Duodenal mucosa (tissue), 2 donors: ENCODE measurements at regions not wholly inside any gene's neighbourhood (a gene's known extent, or its start where the extent isn't known, plus 50 kb on each side); places are given as distances from the start of the nearest gene placed in this dataset.
"Not testable (repeated sequence)": the region's sequence is repeated elsewhere in the genome, so short reads cannot be mapped to it uniquely, and the experiment has no call there.

Source experiments
- H3K27ac ChIP-seq: one replicate; pipeline ENCODE4 v1.7.0; 2013; ENCODE audit warnings: low read depth, low read length
- H3K27me3 ChIP-seq, 2 donors: one replicate each; pipeline ENCODE4 v1.7.0; 2013; ENCODE audit warnings: low read length in 2 of 2, control low read depth in 1 of 2; ENCODE audit not compliant: insufficient read depth in 2 of 2, control insufficient read depth in 1 of 2
- H3K36me3 ChIP-seq, 2 donors: one replicate each; pipeline ENCODE4 v1.7.0; 2013; ENCODE audit warnings: low read length in 2 of 2, control low read depth in 1 of 2; ENCODE audit not compliant: insufficient read depth in 2 of 2, control insufficient read depth in 1 of 2
- H3K4me1 ChIP-seq, 2 donors: one replicate each; pipeline ENCODE4 v1.7.0; 2013; ENCODE audit warnings: low read length in 2 of 2, control low read depth in 1 of 2; ENCODE audit not compliant: insufficient read depth in 2 of 2, control insufficient read depth in 1 of 2
- H3K4me3 ChIP-seq, 2 donors: one replicate each; pipeline ENCODE4 v1.7.0; 2013; ENCODE audit warnings: low read length in 2 of 2, low read depth in 1 of 2
- H3K9ac ChIP-seq, 2 donors: one replicate each; pipeline ENCODE4 v1.7.0; 2013; ENCODE audit warnings: low read length in 2 of 2, low read depth in 1 of 2
- H3K9me3 ChIP-seq, 2 donors: one replicate each; pipeline ENCODE4 v1.7.0; 2013; ENCODE audit warnings: low read length in 2 of 2, control low read depth in 1 of 2; ENCODE audit not compliant: control insufficient read depth in 1 of 2

DNA sequence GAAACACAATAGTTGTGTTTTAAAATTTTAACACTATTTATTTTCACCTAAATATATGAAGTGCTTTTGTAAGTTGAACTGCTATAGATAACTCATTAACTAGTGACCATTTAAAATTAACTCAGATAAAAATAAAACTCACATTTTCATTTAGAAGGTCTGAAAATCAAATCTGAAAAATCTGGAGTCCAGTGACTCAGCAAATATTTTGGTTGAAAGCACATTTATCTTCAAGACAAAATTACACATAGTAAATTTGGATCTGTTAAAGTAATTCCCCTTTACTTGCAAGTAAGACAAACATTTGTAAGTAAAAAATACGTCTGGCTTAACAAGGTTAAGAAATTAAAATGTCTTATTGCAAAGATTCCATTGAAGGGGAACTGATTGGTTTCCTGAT, 589.1 kb downstream of the TRIML1 start:
- Histone ChIP-seq H3K27ac (no peak overlapping the region), H3K4me1 (no peaks in the 10 kb centered on the region), H3K4me3 (no peak overlapping the region), H3K36me3 (no peaks in the 10 kb centered on the region), H3K9ac (no peak overlapping the region), H3K9me3 (no peaks in the 10 kb centered on the region), H3K27me3 (no peaks in the 10 kb centered on the region)

DNA sequence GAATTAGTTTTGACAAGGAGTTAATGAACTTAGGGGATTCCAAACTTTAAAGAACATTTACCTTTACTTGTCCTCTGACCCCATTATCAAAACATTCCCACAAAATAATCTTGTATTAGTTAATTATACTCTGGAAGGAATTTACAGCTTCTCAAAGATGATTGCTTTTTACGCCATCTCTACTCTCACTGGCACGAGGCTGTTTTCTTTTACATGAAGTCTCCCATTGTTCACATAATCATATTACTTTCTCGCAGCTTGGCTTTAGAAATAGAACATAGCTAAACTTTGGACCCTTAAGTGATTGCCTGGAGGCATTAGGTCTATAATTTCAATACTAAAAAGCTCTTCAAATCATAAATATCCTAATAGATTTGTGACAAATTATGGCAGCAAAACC, 592.9 kb downstream of the TRIML1 start:
- Histone ChIP-seq H3K4me3 (no peak overlapping the region), H3K4me1 (no peaks in the 10 kb centered on the region), H3K9ac (no peak overlapping the region), H3K27me3 (no peaks in the 10 kb centered on the region), H3K36me3 (no peaks in the 10 kb centered on the region), H3K9me3 (no peaks in the 10 kb centered on the region), H3K27ac (no peak overlapping the region)

DNA sequence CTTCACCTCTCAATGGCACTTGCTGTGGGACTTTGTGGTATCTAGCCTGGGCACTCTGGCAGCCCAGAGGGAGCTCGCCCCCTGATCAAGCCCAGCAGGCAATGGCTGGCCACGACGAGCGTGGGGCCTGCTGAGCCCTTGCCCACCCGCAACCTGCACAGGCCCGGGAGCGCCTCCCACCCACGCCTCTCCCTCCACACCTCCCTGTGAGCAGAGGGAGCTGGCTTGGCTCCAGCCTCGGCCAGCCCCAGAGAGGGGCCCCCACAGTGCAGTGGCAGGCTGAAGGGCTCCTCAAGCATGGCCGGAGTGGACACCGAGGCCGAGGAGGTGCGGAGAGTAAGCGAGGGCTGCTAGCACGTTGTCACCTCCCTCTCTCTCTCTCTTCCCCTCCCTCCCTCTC, 595.8 kb downstream of the TRIML1 start:
- no peaks in the 10 kb centered on the region for H3K9me3 ChIP-seq
- H3K27ac ChIP-seq, result no peak overlapping the region

DNA sequence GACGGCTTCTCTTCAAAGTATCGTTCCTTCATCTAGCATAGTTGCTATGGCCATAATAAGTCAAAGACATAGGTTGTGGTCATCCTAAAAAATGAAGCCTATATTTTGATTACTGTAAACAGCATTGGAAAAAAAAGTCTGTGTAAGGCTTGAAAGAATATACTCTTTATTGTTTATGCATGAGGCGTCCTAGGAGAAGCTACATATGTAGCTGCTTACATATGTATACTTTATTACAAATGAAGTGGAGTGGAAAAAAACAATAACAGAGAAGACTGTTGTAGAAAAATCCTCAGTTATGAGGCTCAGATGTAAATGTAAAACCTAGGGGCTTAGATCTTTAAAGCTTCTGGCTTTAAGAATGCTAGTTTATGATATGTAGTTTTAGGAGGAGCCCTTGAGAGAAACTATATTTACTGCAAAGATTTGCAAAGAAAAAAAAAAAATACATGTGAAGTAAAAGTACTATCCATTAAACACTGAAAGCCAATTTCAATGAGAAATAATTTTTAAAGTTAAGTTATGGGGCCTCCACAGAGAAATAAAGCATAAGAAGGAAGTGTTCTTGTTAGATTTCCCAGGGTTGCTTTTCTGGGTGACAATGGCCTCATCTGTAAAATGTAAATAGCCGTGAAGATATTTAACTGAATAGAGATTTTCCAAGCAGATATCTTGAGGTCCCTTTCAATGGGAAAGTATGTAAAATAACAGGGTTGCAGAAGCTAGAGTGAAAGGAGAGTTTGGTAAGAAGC, 598.2 kb downstream of the TRIML1 start:
- Histone ChIP-seq H3K4me1 (no peaks in the 10 kb centered on the region), H3K9me3 (no peaks in the 10 kb centered on the region), H3K36me3 (no peaks in the 10 kb centered on the region), H3K9ac (no peak overlapping the region), H3K27me3 (no peaks in the 10 kb centered on the region), H3K4me3 (no peak overlapping the region), H3K27ac (no peak overlapping the region)

More for the DNA sequence above, 595.8 kb downstream of the TRIML1 start:
- no peaks in the 10 kb centered on the region for H3K27me3 ChIP-seq
- H3K36me3 ChIP-seq, result no peaks in the 10 kb centered on the region
- H3K4me3 ChIP-seq, result no peak overlapping the region
- H3K4me1 ChIP-seq, result no peaks in the 10 kb centered on the region
- H3K9ac ChIP-seq, result no peak overlapping the region

DNA sequence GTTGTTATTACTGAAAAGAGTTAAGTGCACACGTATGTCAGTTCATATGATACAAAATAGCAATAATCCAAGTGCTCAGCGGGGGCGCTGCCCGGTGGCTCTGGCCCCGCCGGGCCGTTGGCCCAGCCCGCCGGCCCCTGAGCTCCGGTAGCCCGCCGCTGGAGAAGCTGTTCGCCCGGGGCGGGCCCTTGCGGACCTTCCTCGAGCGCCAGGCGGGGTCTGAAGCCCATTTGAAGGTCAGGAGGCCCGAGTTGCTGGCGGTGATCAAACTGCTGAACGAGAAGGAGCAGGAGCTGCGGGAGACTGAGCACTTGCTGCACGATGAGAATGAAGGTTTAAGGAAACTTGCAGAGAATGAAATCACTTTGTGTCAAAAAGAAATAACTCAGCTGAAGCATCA, 599.0 kb downstream of the TRIML1 start:
- H3K27ac ChIP-seq, H3K4me1 ChIP-seq, H3K9ac ChIP-seq, H3K27me3 ChIP-seq, H3K36me3 ChIP-seq, H3K9me3 ChIP-seq, H3K4me3 ChIP-seq: not testable (repeated sequence)

DNA sequence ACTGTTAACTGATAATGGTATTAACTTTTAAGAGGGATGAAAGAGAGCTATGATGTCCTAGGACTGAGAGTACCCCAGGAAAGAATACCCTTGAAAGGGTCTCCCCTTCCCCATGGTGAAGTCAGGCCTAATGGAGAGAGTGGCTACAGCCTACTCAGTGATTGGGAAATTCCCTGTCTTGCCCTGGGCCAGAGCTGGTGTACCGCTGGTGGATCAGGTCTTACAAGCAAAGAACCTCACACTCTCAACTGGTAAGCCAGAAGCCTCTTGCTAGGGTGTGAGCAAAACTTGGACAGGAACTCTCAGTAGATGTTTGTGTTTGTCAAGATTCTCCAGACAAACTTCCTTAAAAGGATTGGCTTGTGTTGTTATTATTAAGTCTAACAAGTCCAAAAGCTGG, 600.9 kb downstream of the TRIML1 start:
- H3K4me1 ChIP-seq, H3K9me3 ChIP-seq, H3K4me3 ChIP-seq, H3K36me3 ChIP-seq, H3K9ac ChIP-seq, H3K27ac ChIP-seq, H3K27me3 ChIP-seq: not testable (repeated sequence)

DNA sequence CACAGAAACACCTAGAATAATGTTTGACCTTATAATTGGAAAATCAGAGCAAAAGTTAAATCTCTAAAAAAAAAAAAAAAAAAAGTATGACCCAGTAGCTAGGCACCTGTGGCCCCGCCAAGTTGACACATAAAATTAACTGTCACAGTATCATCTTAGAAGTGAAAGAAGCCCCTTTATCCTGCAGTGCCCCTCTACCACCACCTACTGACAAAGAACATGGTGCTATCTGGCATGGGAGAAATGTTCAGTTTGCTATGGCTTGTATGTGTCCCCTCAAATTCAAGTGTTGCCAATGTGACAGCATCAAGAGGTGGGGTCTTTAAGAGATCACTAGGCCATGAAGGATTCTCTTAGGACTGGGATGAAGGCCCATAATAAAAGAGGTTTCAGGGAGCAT, 601.5 kb downstream of the TRIML1 start:
- H3K9ac ChIP-seq, H3K4me1 ChIP-seq: not testable (repeated sequence)

DNA sequence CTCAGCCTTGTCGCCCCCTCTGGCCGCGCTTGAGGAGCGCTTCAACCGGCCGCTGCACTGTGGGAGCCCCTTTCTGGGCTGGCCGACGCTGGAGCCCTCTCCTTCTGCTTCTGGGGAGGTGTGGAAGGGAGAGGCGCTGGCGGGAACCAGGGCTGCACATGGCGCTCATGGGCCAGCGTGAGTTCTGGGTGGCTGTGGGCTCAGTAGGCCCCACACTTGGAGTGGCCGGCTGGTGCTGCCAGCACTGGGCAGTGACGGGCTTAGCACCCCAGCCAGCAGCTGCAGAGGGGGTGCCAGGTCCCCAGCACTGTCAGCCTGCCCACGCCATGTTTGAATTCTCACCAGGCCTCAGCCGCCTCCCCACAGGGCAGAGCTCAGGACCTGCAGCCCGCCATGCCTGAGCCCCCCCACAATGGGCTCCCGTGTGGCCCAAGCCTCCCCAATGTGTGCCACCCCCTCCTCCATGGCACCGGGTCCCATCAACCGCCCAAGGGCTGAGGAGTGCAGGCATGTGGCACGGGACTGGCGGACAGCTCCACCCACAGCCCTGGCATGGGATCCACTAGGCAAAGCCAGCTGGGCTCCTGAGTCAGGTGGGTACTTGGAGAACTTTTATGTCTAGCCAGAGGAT, 615.2 kb downstream of the TRIML1 start:
- no peak overlapping the region for H3K27ac ChIP-seq
- no peaks in the 10 kb centered on the region for H3K27me3 ChIP-seq
- H3K9ac ChIP-seq, result no peak overlapping the region
- no peaks in the 10 kb centered on the region for H3K4me1 ChIP-seq
- peaks cover 0 to 3% of the 10 kb centered on the region in 2 donors for H3K9me3 ChIP-seq
- H3K4me3 ChIP-seq, result no peak overlapping the region
- H3K36me3 ChIP-seq, result no peaks in the 10 kb centered on the region

More for the DNA sequence above, 601.5 kb downstream of the TRIML1 start:
- H3K36me3 ChIP-seq, H3K4me3 ChIP-seq, H3K9me3 ChIP-seq, H3K27ac ChIP-seq, H3K27me3 ChIP-seq: not testable (repeated sequence)

DNA sequence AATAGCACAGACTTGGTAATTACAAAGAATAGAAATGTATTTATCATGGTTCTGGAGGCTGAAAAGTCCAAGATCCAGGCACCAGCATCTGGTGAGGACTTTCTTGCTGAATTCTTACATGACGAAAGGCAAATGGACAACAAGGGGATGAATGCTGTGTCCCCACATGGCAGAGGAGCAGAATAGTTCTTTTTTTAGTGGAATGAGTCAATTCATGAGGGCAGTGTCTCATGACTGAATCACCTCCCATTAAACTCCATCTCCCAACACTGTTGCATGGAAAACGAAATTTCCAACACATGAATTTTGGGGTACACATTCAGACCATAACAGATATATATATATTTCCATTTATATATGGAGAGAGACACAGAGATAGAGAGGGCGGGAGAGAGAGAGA, 628.3 kb downstream of the TRIML1 start:
- Histone ChIP-seq H3K4me1 (no peaks in the 10 kb centered on the region), H3K27me3 (no peaks in the 10 kb centered on the region), H3K9me3 (peaks cover 4 to 6% of the 10 kb centered on the region in 2 donors), H3K27ac (no peak overlapping the region), H3K4me3 (no peak overlapping the region), H3K9ac (no peak overlapping the region), H3K36me3 (no peaks in the 10 kb centered on the region)

DNA sequence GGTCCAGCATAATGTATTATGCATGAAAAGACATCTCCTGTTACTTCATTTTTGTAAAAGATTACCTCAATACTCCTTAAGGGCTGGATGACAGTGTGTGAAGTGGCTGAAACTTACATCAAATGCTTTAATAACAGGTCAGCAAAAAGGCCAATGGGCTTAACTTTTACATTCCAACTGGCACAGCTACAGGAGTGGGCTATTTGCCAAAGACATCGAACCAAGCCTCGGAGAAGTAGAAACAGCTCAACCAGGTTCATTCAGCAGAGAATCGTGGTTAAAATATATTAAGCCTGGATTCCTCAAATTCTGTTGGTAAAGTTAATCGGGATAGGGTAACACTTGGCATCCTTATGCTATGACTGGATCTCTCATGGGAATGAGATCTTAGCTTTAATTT, 639.7 kb downstream of the TRIML1 start:
- Histone ChIP-seq H3K4me3 (no peak overlapping the region), H3K27me3 (no peaks in the 10 kb centered on the region), H3K9me3 (no peaks in the 10 kb centered on the region), H3K9ac (no peak overlapping the region), H3K27ac (no peak overlapping the region), H3K36me3 (no peaks in the 10 kb centered on the region), H3K4me1 (no peaks in the 10 kb centered on the region)
